GM12891 (cell line): ENCODE measurements at regions not wholly inside any gene's neighbourhood (a gene's known extent, or its start where the extent isn't known, plus 50 kb on each side); places are given as distances from the start of the nearest gene placed in this dataset.

Source experiments
- PAX5 ChIP-seq: IDR thresholded peaks from 2 replicates; pipeline ENCODE4 v1.6.1; 2011; ENCODE audit warnings: low read length, moderate library complexity, mild to moderate bottlenecking; ENCODE audit not compliant: insufficient read depth, severe bottlenecking
- POLR2A ChIP-seq: IDR thresholded peaks from 2 replicates; pipeline ENCODE4 v1.6.1; 2011; ENCODE audit warnings: low read depth, low read length, control low read depth
- POLR2AphosphoS5 ChIP-seq: IDR thresholded peaks from 2 replicates; pipeline ENCODE4 v1.6.1; 2011; ENCODE audit warnings: low read depth, low read length, control low read depth
- SPI1 ChIP-seq: IDR thresholded peaks from 2 replicates; pipeline ENCODE4 v1.6.1; 2011; ENCODE audit warnings: low read depth, low read length, control low read depth
- TAF1 ChIP-seq: IDR thresholded peaks from 2 replicates; pipeline ENCODE4 v1.6.1; 2011; ENCODE audit warnings: low read depth, low read length, control low read depth

- TF ChIP-seq POLR2A: no peak
- TF ChIP-seq POLR2AphosphoS5: no peak
- no peak for TF ChIP-seq TAF1
- TF ChIP-seq PAX5: no peak
- no peak for TF ChIP-seq SPI1
These were observed 611.0 kb upstream of the MARCKS start for GRCh38 chr6:113246186-113246585.
